ENCODE measurements at regions not wholly inside any gene's neighbourhood (a gene's known extent, or its start where the extent isn't known, plus 50 kb on each side); places are given as distances from the start of the nearest gene placed in this dataset.

DNA sequence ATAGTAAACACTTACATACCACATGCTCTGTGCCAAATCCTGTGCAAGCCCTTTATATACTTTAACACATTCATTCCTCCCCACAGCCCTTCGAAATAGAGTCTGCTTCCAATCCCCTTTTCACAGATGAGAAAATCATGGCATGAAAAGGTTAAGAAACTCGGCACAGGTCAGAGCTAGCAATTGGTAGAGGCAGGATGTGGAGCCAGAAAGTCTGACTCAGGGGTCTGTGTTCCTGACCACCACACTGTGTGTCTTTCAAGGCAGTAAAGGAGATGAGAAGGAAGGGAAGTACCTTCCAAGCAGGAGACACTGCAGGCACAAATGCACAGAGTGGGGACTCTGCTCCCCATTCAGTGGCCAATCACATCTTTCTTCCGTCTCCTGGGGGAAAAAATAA lies 61.1 kb downstream of the SCN11A start:
- ATAC-seq (no peak), FAIRE-seq (no peak), DNase-seq (ENCODE audit: low spot score) (no peak)
- Histone ChIP-seq H3K79me2 (ENCODE audit: insufficient read depth, low read length) (no peaks in the 10 kb centered on the region), H3K36me3 (replicated peaks in 1 of 2; ENCODE audit: control insufficient read depth in 1 of 2, insufficient read depth in 2 of 2, low read length in 2 of 2) (no peaks in the 10 kb centered on the region), H3K27me3 (ENCODE audit: control insufficient read depth in 1 of 2, insufficient read depth in 2 of 2, low read length in 2 of 2) (peaks cover 0 to 35% of the 10 kb centered on the region in 2 experiments; a peak in 4 of 5 replicates), H3K9me3 (ENCODE audit: low read length) (no peaks in the 10 kb centered on the region), H3K9ac (ENCODE audit: insufficient read depth, low read depth, low read length) (no peak overlapping the region), H3K4me1 (ENCODE audit: insufficient read depth, low read length) (no peaks in the 10 kb centered on the region), H3K4me2 (ENCODE audit: low read depth, low read length) (no peak overlapping the region), H3K4me3 (replicated peaks in 1 of 3; ENCODE audit: insufficient read depth in 1 of 3, low read depth in 2 of 3, low read length in 3 of 3) (no peak overlapping the region), H3K27ac (ENCODE audit: extremely low read length, insufficient read depth, low read length) (no peak overlapping the region), H4K20me1 (ENCODE audit: insufficient read depth, low read length) (no peaks in the 10 kb centered on the region), H2AFZ (ENCODE audit: low read length) (no peak overlapping the region)
- TF ChIP-seq NR2F2 (IDR thresholded peaks at IDR 0.05; ENCODE audit: borderline replicate concordance, low read depth) (no peak), ZNF225 (CRISPR knock-in tag; IDR thresholded peaks at IDR 0.05) (no peak), ZNF766 (CRISPR knock-in tag; IDR thresholded peaks at IDR 0.05; ENCODE audit: borderline replicate concordance) (no peak), MED8 (CRISPR knock-in tag; IDR thresholded peaks at IDR 0.05; ENCODE audit: insufficient replicate concordance) (no peak), ZNF503 (CRISPR knock-in tag; IDR thresholded peaks at IDR 0.05) (no peak), TGIF2 (CRISPR knock-in tag; IDR thresholded peaks at IDR 0.05) (no peak), ZSCAN12 (CRISPR knock-in tag; IDR thresholded peaks at IDR 0.05) (no peak), KLF11 (CRISPR knock-in tag; IDR thresholded peaks at IDR 0.05) (no peak), MAFK (conservative IDR thresholded peaks at IDR 0.05 in 1 of 2, IDR thresholded peaks at IDR 0.05 in 1 of 2; ENCODE audit: low read length in 2 of 2) (no peak), TBX3 (IDR thresholded peaks at IDR 0.05; ENCODE audit: borderline replicate concordance) (no peak)
- TF ChIP-seq, protein P1, sequence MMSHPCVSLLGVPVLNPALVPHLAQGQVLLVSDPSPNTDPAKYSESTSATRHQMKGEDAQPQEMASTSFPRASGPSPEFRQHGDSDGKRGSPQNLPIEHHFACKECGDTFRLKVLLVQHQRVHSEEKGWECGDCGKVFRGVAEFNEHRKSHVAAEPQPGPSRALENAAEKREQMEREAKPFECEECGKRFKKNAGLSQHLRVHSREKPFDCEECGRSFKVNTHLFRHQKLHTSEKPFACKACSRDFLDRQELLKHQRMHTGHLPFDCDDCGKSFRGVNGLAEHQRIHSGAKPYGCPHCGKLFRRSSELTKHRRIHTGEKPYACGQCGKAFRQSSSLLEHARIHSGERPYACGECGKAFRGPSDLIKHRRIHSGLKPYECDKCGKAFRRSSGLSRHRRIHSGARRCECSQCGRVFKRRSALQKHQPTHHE (CRISPR knock-in tag; IDR thresholded peaks at IDR 0.05; ENCODE audit: borderline replicate concordance): no peak
- TF ChIP-seq, protein P2, sequence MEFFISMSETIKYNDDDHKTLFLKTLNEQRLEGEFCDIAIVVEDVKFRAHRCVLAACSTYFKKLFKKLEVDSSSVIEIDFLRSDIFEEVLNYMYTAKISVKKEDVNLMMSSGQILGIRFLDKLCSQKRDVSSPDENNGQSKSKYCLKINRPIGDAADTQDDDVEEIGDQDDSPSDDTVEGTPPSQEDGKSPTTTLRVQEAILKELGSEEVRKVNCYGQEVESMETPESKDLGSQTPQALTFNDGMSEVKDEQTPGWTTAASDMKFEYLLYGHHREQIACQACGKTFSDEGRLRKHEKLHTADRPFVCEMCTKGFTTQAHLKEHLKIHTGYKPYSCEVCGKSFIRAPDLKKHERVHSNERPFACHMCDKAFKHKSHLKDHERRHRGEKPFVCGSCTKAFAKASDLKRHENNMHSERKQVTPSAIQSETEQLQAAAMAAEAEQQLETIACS (CRISPR knock-in tag; IDR thresholded peaks at IDR 0.05): no peak
- TF ChIP-seq, protein P3, sequence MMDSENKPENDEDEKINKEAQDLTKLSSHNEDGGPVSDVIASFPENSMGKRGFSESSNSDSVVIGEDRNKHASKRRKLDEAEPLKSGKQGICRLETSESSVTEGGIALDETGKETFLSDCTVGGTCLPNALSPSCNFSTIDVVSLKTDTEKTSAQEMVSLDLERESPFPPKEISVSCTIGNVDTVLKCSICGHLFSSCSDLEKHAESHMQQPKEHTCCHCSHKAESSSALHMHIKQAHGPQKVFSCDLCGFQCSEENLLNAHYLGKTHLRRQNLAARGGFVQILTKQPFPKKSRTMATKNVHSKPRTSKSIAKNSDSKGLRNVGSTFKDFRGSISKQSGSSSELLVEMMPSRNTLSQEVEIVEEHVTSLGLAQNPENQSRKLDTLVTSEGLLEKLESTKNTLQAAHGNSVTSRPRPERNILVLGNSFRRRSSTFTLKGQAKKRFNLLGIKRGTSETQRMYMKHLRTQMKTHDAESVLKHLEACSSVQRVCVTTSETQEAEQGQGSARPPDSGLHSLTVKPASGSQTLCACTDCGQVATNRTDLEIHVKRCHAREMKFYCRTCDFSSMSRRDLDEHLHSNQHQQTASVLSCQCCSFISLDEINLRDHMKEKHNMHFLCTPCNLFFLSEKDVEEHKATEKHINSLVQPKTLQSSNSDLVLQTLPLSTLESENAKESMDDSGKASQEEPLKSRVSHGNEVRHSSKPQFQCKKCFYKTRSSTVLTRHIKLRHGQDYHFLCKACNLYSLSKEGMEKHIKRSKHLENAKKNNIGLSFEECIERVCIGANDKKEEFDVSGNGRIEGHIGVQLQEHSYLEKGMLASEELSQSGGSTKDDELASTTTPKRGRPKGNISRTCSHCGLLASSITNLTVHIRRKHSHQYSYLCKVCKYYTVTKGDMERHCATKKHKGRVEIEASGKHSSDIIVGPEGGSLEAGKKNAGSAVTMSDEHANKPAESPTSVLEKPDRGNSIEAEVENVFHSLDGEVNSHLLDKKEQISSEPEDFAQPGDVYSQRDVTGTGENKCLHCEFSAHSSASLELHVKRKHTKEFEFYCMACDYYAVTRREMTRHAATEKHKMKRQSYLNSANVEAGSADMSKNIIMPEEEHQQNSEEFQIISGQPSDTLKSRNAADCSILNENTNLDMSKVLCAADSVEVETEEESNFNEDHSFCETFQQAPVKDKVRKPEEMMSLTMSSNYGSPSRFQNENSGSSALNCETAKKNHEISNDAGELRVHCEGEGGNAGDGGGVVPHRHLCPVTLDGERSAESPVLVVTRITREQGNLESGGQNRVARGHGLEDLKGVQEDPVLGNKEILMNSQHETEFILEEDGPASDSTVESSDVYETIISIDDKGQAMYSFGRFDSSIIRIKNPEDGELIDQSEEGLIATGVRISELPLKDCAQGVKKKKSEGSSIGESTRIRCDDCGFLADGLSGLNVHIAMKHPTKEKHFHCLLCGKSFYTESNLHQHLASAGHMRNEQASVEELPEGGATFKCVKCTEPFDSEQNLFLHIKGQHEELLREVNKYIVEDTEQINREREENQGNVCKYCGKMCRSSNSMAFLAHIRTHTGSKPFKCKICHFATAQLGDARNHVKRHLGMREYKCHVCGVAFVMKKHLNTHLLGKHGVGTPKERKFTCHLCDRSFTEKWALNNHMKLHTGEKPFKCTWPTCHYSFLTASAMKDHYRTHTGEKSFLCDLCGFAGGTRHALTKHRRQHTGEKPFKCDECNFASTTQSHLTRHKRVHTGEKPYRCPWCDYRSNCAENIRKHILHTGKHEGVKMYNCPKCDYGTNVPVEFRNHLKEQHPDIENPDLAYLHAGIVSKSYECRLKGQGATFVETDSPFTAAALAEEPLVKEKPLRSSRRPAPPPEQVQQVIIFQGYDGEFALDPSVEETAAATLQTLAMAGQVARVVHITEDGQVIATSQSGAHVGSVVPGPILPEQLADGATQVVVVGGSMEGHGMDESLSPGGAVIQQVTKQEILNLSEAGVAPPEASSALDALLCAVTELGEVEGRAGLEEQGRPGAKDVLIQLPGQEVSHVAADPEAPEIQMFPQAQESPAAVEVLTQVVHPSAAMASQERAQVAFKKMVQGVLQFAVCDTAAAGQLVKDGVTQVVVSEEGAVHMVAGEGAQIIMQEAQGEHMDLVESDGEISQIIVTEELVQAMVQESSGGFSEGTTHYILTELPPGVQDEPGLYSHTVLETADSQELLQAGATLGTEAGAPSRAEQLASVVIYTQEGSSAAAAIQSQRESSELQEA (CRISPR knock-in tag; IDR thresholded peaks at IDR 0.05; ENCODE audit: not compliant biosample characterization): no peak
- POLR2A ChIA-PET: no interaction called here
- CTCF ChIA-PET (ENCODE audit: low intra/inter-chr PET ratio, low total read pairs): no interaction called here
- no TSS peak for BruUV-seq (replicated peaks)
- 5% methylated on average over 3 of the region's 3 CpGs for WGBS (ENCODE audit: low lambda C conversion rate)
- in situ Hi-C loops (cut with HindIII; ENCODE audit: extremely low pct_ligation_motif_present, low pct_unique_long_range_greater_than_20kb) (no loop called here), intact Hi-C loops (cut with micrococcal nuclease; ENCODE audit: unreplicated experiment) (no loop called here)
